Type B pancreatic cell (in vitro differentiated cells): ENCODE measurements at regions not wholly inside any gene's neighbourhood (a gene's known extent, or its start where the extent isn't known, plus 50 kb on each side); places are given as distances from the start of the nearest gene placed in this dataset.

Experiments
- DNase-seq: peaks from one replicate; pipeline ENCODE4 v3.0.0; 2021; ENCODE audit warnings: mixed read lengths; ENCODE audit not compliant: unreplicated experiment; ENCODE audit errors: extremely low spot score
- H3K27ac Mint-ChIP-seq: 2 replicates; pipeline ENCODE4 v1.8.0; 2021; ENCODE audit warnings: mild to moderate bottlenecking, mixed read lengths
- H3K27me3 Mint-ChIP-seq: 2 replicates; pipeline ENCODE4 v1.8.0; 2021; ENCODE audit warnings: mixed read lengths
- H3K36me3 Mint-ChIP-seq: 2 replicates; pipeline ENCODE4 v1.8.0; 2021; ENCODE audit warnings: mixed read lengths
- H3K4me1 Mint-ChIP-seq: one replicate; pipeline ENCODE4 v1.8.0; 2021; ENCODE audit warnings: mixed read lengths; ENCODE audit not compliant: unreplicated experiment
- H3K4me3 Mint-ChIP-seq: 2 replicates; pipeline ENCODE4 v1.8.0; 2021; ENCODE audit warnings: mild to moderate bottlenecking, mixed read lengths
- H3K9me3 Mint-ChIP-seq: 2 replicates; pipeline ENCODE4 v1.8.0; 2021; ENCODE audit warnings: mixed read lengths
- CTCF ChIP-seq: fragments of 200-600 bp; sonication (generic); conservative IDR thresholded peaks from 2 replicates; pipeline ENCODE4 v1.5.0; 2021; ENCODE audit warnings: antibody characterized with exemption, mild to moderate bottlenecking

GRCh38 chr9:30125881-30126280, 2258.6 kb upstream of the ACO1 start:
- no peaks in the 10 kb centered on the region for H3K9me3 Mint-ChIP-seq
- no peak overlapping the region for H3K4me3 Mint-ChIP-seq
- no peak for TF ChIP-seq CTCF
- H3K36me3 Mint-ChIP-seq, result no peaks in the 10 kb centered on the region
- DNase-seq, result no peak
- no peak overlapping the region for H3K27ac Mint-ChIP-seq
- H3K27me3 Mint-ChIP-seq, result peaks cover 3% of the 10 kb centered on the region
- H3K4me1 Mint-ChIP-seq, result no peaks in the 10 kb centered on the region

GRCh38 chr9:30127371-30127770, 2257.1 kb upstream of the ACO1 start:
- peaks cover 3% of the 10 kb centered on the region for H3K27me3 Mint-ChIP-seq
- no peak for TF ChIP-seq CTCF
- H3K27ac Mint-ChIP-seq, result no peak overlapping the region
- no peak overlapping the region for H3K4me3 Mint-ChIP-seq
- H3K9me3 Mint-ChIP-seq, result no peaks in the 10 kb centered on the region
- H3K4me1 Mint-ChIP-seq, result no peaks in the 10 kb centered on the region
- DNase-seq, result no peak
- H3K36me3 Mint-ChIP-seq, result no peaks in the 10 kb centered on the region

- H3K9me3 Mint-ChIP-seq, result no peaks in the 10 kb centered on the region
- no peak for DNase-seq
- TF ChIP-seq CTCF, result no peak
- no peaks in the 10 kb centered on the region for H3K36me3 Mint-ChIP-seq
- peaks cover 3% of the 10 kb centered on the region for H3K27me3 Mint-ChIP-seq
- no peak overlapping the region for H3K4me3 Mint-ChIP-seq
- H3K27ac Mint-ChIP-seq, result no peak overlapping the region
- H3K4me1 Mint-ChIP-seq, result no peaks in the 10 kb centered on the region
Measured at GRCh38 chr9:30140407-30140806, 2244.0 kb upstream of the ACO1 start.

GRCh38 chr9:30160570-30160969, 2223.9 kb upstream of the ACO1 start:
- no peaks in the 10 kb centered on the region for H3K27me3 Mint-ChIP-seq
- H3K4me3 Mint-ChIP-seq, result no peak overlapping the region
- no peaks in the 10 kb centered on the region for H3K4me1 Mint-ChIP-seq
- no peak overlapping the region for H3K27ac Mint-ChIP-seq
- no peak for TF ChIP-seq CTCF
- no peaks in the 10 kb centered on the region for H3K9me3 Mint-ChIP-seq
- no peaks in the 10 kb centered on the region for H3K36me3 Mint-ChIP-seq
- DNase-seq, result no peak

- no peak for DNase-seq
- H3K9me3 Mint-ChIP-seq, result no peaks in the 10 kb centered on the region
- no peak overlapping the region for H3K4me3 Mint-ChIP-seq
- no peaks in the 10 kb centered on the region for H3K4me1 Mint-ChIP-seq
- no peaks in the 10 kb centered on the region for H3K36me3 Mint-ChIP-seq
- H3K27me3 Mint-ChIP-seq, result no peaks in the 10 kb centered on the region
- no peak overlapping the region for H3K27ac Mint-ChIP-seq
- TF ChIP-seq CTCF, result no peak
Measured at GRCh38 chr9:30172206-30172605, 2212.2 kb upstream of the ACO1 start.

GRCh38 chr9:30178610-30179009, 2205.8 kb upstream of the ACO1 start:
- no peak for DNase-seq
- Mint-ChIP-seq H3K4me3 (no peak overlapping the region), H3K27ac (no peak overlapping the region), H3K9me3 (no peaks in the 10 kb centered on the region), H3K4me1 (no peaks in the 10 kb centered on the region), H3K36me3 (no peaks in the 10 kb centered on the region), H3K27me3 (no peaks in the 10 kb centered on the region)
- no peak for TF ChIP-seq CTCF
